ENCODE measurements at regions not wholly inside any gene's neighbourhood (a gene's known extent, or its start where the extent isn't known, plus 50 kb on each side); places are given as distances from the start of the nearest gene placed in this dataset.

GRCh38 chr2:193506035-193506434 is 1311.3 kb upstream of the TMEFF2 start:
- H3K36me3 ChIP-seq (ENCODE audit: control insufficient read depth, insufficient read depth, low read length): no peaks in the 10 kb centered on the region
- peaks cover 4% of the 10 kb centered on the region; the same call in 1 of the 2 replicates for H3K9me3 ChIP-seq
- ChIA-PET CTCF (no interaction called here), POLR2A (no interaction called here)
- H3K27me3 ChIP-seq (replicated peaks; ENCODE audit: control insufficient read depth, insufficient read depth, low read length): no peaks in the 10 kb centered on the region
- H3K4me1 ChIP-seq: peaks cover 10% of the 10 kb centered on the region; the same call in 1 of the 2 replicates
- Mint-ChIP-seq H3K36me3 (ENCODE audit: insufficient read depth, unreplicated experiment) (no peaks in the 10 kb centered on the region), H3K27me3 (ENCODE audit: insufficient read depth, unreplicated experiment) (no peaks in the 10 kb centered on the region), H3K4me1 (ENCODE audit: low read depth, unreplicated experiment) (no peaks in the 10 kb centered on the region), H3K9me3 (ENCODE audit: unreplicated experiment) (no peaks in the 10 kb centered on the region), H3K4me3 (ENCODE audit: unreplicated experiment) (no peak overlapping the region), H3K27ac (ENCODE audit: unreplicated experiment) (no peak overlapping the region)
- BruUV-seq (replicated peaks): no TSS peak
- no peak overlapping the region for H3K4me3 ChIP-seq (ENCODE audit: low read depth, low read length)
- intact Hi-C loops (cut with micrococcal nuclease; ENCODE audit: unreplicated experiment): no loop called here
- DNase-seq: no peak
- TF ChIP-seq, protein P1, sequence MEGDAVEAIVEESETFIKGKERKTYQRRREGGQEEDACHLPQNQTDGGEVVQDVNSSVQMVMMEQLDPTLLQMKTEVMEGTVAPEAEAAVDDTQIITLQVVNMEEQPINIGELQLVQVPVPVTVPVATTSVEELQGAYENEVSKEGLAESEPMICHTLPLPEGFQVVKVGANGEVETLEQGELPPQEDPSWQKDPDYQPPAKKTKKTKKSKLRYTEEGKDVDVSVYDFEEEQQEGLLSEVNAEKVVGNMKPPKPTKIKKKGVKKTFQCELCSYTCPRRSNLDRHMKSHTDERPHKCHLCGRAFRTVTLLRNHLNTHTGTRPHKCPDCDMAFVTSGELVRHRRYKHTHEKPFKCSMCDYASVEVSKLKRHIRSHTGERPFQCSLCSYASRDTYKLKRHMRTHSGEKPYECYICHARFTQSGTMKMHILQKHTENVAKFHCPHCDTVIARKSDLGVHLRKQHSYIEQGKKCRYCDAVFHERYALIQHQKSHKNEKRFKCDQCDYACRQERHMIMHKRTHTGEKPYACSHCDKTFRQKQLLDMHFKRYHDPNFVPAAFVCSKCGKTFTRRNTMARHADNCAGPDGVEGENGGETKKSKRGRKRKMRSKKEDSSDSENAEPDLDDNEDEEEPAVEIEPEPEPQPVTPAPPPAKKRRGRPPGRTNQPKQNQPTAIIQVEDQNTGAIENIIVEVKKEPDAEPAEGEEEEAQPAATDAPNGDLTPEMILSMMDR (IDR thresholded peaks at IDR 0.05; ENCODE audit: insufficient read depth in 1 of 2, low read depth in 1 of 2, low read length in 1 of 2, severe bottlenecking in 1 of 2, unreplicated experiment in 1 of 2): no peak

- no peaks in the 10 kb centered on the region for H3K36me3 ChIP-seq (ENCODE audit: control insufficient read depth, insufficient read depth, low read length)
- H3K4me1 ChIP-seq: peaks cover 10% of the 10 kb centered on the region; the same call in 1 of the 2 replicates
- H3K9me3 Mint-ChIP-seq (ENCODE audit: unreplicated experiment): no peaks in the 10 kb centered on the region
- no peaks in the 10 kb centered on the region for H3K36me3 Mint-ChIP-seq (ENCODE audit: insufficient read depth, unreplicated experiment)
- no peaks in the 10 kb centered on the region for H3K27me3 Mint-ChIP-seq (ENCODE audit: insufficient read depth, unreplicated experiment)
- DNase-seq: no peak
- BruUV-seq (replicated peaks): no TSS peak
- peaks cover 4% of the 10 kb centered on the region; the same call in 1 of the 2 replicates for H3K9me3 ChIP-seq
- POLR2A ChIA-PET: no interaction called here
- no peak overlapping the region for H3K27ac Mint-ChIP-seq (ENCODE audit: unreplicated experiment)
- H3K27me3 ChIP-seq (replicated peaks; ENCODE audit: control insufficient read depth, insufficient read depth, low read length): no peaks in the 10 kb centered on the region
- intact Hi-C loops (cut with micrococcal nuclease; ENCODE audit: unreplicated experiment): no loop called here
- H3K4me3 ChIP-seq (ENCODE audit: low read depth, low read length): no peak overlapping the region
- H3K4me1 Mint-ChIP-seq (ENCODE audit: low read depth, unreplicated experiment): no peaks in the 10 kb centered on the region
- TF ChIP-seq, protein P1 (IDR thresholded peaks at IDR 0.05; ENCODE audit: insufficient read depth in 1 of 2, low read depth in 1 of 2, low read length in 1 of 2, severe bottlenecking in 1 of 2, unreplicated experiment in 1 of 2): no peak
- CTCF ChIA-PET: no interaction called here
- H3K4me3 Mint-ChIP-seq (ENCODE audit: unreplicated experiment): no peak overlapping the region
Observed at GRCh38 chr2:193505620-193506019, 1310.9 kb upstream of the TMEFF2 start.

GRCh38 chr2:193502363-193503035 is 1307.8 kb upstream of the TMEFF2 start:
- BruUV-seq (replicated peaks): no TSS peak
- Mint-ChIP-seq H3K36me3 (ENCODE audit: insufficient read depth, unreplicated experiment) (no peaks in the 10 kb centered on the region), H3K4me3 (ENCODE audit: unreplicated experiment) (no peak overlapping the region), H3K27me3 (ENCODE audit: insufficient read depth, unreplicated experiment) (no peaks in the 10 kb centered on the region), H3K4me1 (ENCODE audit: low read depth, unreplicated experiment) (no peaks in the 10 kb centered on the region), H3K27ac (ENCODE audit: unreplicated experiment) (no peak overlapping the region), H3K9me3 (ENCODE audit: unreplicated experiment) (no peaks in the 10 kb centered on the region)
- ChIA-PET POLR2A (no interaction called here), CTCF (no interaction called here)
- Histone ChIP-seq H3K4me3 (ENCODE audit: low read depth, low read length) (no peak overlapping the region), H3K27me3 (replicated peaks; ENCODE audit: control insufficient read depth, insufficient read depth, low read length) (no peaks in the 10 kb centered on the region), H3K9me3 (peaks cover 4% of the 10 kb centered on the region; the same call in 1 of the 2 replicates), H3K36me3 (ENCODE audit: control insufficient read depth, insufficient read depth, low read length) (no peaks in the 10 kb centered on the region), H3K4me1 (peaks cover 10% of the 10 kb centered on the region; the same call in 1 of the 2 replicates)
- intact Hi-C loops (cut with micrococcal nuclease; ENCODE audit: unreplicated experiment): no loop called here
- no peak for DNase-seq
- TF ChIP-seq, protein P1 (IDR thresholded peaks at IDR 0.05; ENCODE audit: insufficient read depth in 1 of 2, low read depth in 1 of 2, low read length in 1 of 2, severe bottlenecking in 1 of 2, unreplicated experiment in 1 of 2): no peak
